ENCODE measurements at regions not wholly inside any gene's neighbourhood (a gene's known extent, or its start where the extent isn't known, plus 50 kb on each side); places are given as distances from the start of the nearest gene placed in this dataset.

DNA sequence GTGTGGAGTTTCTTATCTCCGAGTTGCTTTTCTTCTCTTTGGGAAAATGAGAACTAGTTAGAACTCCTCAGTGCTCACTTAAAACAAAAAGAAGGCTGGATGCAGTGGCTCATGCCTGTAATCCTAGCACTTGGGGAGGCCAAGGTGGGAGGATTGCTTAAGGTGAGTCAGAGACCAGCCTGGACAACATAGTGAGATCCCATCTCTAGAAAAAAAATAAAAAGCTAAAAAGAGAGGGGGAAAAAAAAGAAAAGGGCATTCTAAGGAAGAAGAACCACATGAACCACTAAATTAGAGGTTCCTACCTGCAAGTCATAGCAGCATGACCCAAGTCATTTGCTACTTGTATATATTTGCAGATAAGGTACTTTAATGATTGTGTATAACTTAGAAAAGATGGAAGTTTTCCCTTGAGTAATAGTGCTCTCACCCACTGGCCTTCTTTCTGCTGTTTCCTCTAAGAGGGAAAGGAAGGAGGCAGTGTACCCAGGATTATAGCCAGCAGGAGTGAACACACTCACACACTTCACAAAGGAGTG lies 87.8 kb downstream of the CCDC71L start:
- Histone ChIP-seq H3K27ac (ENCODE audit: low read length in 2 of 2) (no peak overlapping the region), H2AFZ (ENCODE audit: insufficient read depth, low read depth, low read length, poor library complexity, severe bottlenecking) (no peak overlapping the region), H3K4me3 (ENCODE audit: control extremely low read depth in 1 of 5, extremely low read depth in 1 of 5, insufficient read depth in 1 of 5, low read depth in 2 of 5, low read length in 4 of 5) (no peak overlapping the region), H3K79me2 (ENCODE audit: control insufficient read depth, insufficient read depth, low read length) (no peaks in the 10 kb centered on the region), H3K4me2 (replicated peaks; ENCODE audit: low read depth, low read length, poor library complexity, severe bottlenecking) (no peak overlapping the region), H3K9ac (ENCODE audit: low read length) (no peak overlapping the region), H4K20me1 (ENCODE audit: control insufficient read depth, insufficient read depth, low read length, poor library complexity, severe bottlenecking) (no peaks in the 10 kb centered on the region), H3K27me3 (replicated peaks in 1 of 4; ENCODE audit: control extremely low read depth in 1 of 4, control insufficient read depth in 3 of 4, insufficient read depth in 4 of 4, low read length in 3 of 4) (peaks cover 0 to 9% (median 0%) of the 10 kb centered on the region in 4 experiments), H3K4me1 (ENCODE audit: control insufficient read depth in 2 of 2, insufficient read depth in 2 of 2, low read length in 2 of 2) (no peaks in the 10 kb centered on the region), H3K36me3 (replicated peaks in 1 of 2; ENCODE audit: control extremely low read depth in 1 of 2, control insufficient read depth in 1 of 2, extremely low read depth in 1 of 2, insufficient read depth in 2 of 2, low read length in 1 of 2) (no peaks in the 10 kb centered on the region), H3K9me3 (ENCODE audit: control extremely low read depth in 1 of 3, control insufficient read depth in 2 of 3, insufficient read depth in 1 of 3, low read length in 2 of 3) (no peaks in the 10 kb centered on the region)
- DNase-seq (no peak), ATAC-seq (ENCODE audit: low read depth) (no peak)
- Mint-ChIP-seq H3K4me1 (no peaks in the 10 kb centered on the region), H3K27me3 (peaks cover 4% of the 10 kb centered on the region), H3K9me3 (ENCODE audit: insufficient read depth) (no peaks in the 10 kb centered on the region), H3K4me3 (no peak overlapping the region), H3K27ac (no peak overlapping the region)
- TF ChIP-seq, protein P1, sequence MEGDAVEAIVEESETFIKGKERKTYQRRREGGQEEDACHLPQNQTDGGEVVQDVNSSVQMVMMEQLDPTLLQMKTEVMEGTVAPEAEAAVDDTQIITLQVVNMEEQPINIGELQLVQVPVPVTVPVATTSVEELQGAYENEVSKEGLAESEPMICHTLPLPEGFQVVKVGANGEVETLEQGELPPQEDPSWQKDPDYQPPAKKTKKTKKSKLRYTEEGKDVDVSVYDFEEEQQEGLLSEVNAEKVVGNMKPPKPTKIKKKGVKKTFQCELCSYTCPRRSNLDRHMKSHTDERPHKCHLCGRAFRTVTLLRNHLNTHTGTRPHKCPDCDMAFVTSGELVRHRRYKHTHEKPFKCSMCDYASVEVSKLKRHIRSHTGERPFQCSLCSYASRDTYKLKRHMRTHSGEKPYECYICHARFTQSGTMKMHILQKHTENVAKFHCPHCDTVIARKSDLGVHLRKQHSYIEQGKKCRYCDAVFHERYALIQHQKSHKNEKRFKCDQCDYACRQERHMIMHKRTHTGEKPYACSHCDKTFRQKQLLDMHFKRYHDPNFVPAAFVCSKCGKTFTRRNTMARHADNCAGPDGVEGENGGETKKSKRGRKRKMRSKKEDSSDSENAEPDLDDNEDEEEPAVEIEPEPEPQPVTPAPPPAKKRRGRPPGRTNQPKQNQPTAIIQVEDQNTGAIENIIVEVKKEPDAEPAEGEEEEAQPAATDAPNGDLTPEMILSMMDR (IDR thresholded peaks at IDR 0.05) = no peak
- TF ChIP-seq EZH2 (IDR thresholded peaks at IDR 0.05; ENCODE audit: borderline replicate concordance, insufficient read depth, low read depth, low read length, poor library complexity, severe bottlenecking) = no peak
- intact Hi-C loops (cut with micrococcal nuclease) = no loop called here
- WGBS (ENCODE audit: insufficient coverage) = no CpG with 5 or more reads among the region's 1 CpG
- ChIA-PET CTCF (no interaction called here), POLR2A (no interaction called here)

DNA sequence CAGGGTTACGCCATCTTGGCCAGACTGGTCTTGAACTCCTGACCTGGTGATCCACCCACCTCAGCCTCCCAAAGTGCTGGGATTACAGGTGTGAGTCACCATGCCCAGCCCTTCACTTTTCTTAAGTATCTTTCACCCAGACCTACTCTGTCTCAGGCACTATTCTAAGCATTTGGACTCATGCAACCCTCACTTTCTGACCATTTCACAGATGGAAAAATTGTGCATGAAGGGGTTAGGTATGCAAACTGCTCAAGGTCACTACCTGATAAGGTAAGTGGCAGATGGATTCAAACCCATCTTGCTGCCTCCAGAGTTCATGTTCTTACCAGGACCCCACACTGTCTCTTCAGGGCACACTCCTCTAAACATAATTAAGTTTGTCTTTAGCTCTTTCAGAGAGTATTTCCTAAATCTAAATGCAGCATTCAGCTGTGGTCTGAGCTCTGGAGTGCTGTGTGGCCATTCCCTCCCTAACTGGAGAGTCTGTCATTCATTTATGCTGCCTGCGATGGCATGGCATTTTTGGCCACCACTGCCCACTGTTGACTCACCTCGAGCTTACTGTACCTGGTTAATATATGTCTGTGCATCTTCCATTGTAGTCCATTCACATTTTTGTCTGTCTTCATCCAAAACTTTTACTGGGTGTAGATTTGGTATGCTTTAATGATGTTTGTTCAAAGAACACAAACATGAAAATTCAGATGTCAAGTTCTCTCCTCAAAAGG lies 88.4 kb downstream of the CCDC71L start:
- Histone ChIP-seq H3K79me2 (ENCODE audit: control insufficient read depth, insufficient read depth, low read length) (no peaks in the 10 kb centered on the region), H3K27ac (ENCODE audit: low read length in 2 of 2) (no peak overlapping the region), H3K4me1 (ENCODE audit: control insufficient read depth in 2 of 2, insufficient read depth in 2 of 2, low read length in 2 of 2) (no peaks in the 10 kb centered on the region), H3K9me3 (ENCODE audit: control extremely low read depth in 1 of 3, control insufficient read depth in 2 of 3, insufficient read depth in 1 of 3, low read length in 2 of 3) (no peaks in the 10 kb centered on the region), H2AFZ (ENCODE audit: insufficient read depth, low read depth, low read length, poor library complexity, severe bottlenecking) (no peak overlapping the region), H3K4me3 (ENCODE audit: control extremely low read depth in 1 of 5, extremely low read depth in 1 of 5, insufficient read depth in 1 of 5, low read depth in 2 of 5, low read length in 4 of 5) (no peak overlapping the region), H3K9ac (ENCODE audit: low read length) (no peak overlapping the region), H3K27me3 (replicated peaks in 1 of 4; ENCODE audit: control extremely low read depth in 1 of 4, control insufficient read depth in 3 of 4, insufficient read depth in 4 of 4, low read length in 3 of 4) (peaks cover 0 to 9% (median 0%) of the 10 kb centered on the region in 4 experiments), H3K36me3 (replicated peaks in 1 of 2; ENCODE audit: control extremely low read depth in 1 of 2, control insufficient read depth in 1 of 2, extremely low read depth in 1 of 2, insufficient read depth in 2 of 2, low read length in 1 of 2) (no peaks in the 10 kb centered on the region), H4K20me1 (ENCODE audit: control insufficient read depth, insufficient read depth, low read length, poor library complexity, severe bottlenecking) (no peaks in the 10 kb centered on the region), H3K4me2 (replicated peaks; ENCODE audit: low read depth, low read length, poor library complexity, severe bottlenecking) (no peak overlapping the region)
- POLR2A ChIA-PET = no interaction called here
- WGBS (ENCODE audit: insufficient coverage) = 100% methylated on average over 1 of the region's 3 CpGs
- DNase-seq = no peak
- intact Hi-C loops (cut with micrococcal nuclease) = no loop called here
- CTCF ChIA-PET = no interaction called here
- H3K4me1 Mint-ChIP-seq = no peaks in the 10 kb centered on the region
- TF ChIP-seq, protein P1 (IDR thresholded peaks at IDR 0.05) = no peak
- no peak for TF ChIP-seq EZH2 (IDR thresholded peaks at IDR 0.05; ENCODE audit: borderline replicate concordance, insufficient read depth, low read depth, low read length, poor library complexity, severe bottlenecking)
- H3K9me3 Mint-ChIP-seq (ENCODE audit: insufficient read depth) = no peaks in the 10 kb centered on the region
- H3K27me3 Mint-ChIP-seq = peaks cover 4% of the 10 kb centered on the region
- no peak for ATAC-seq (ENCODE audit: low read depth)
- H3K4me3 Mint-ChIP-seq = no peak overlapping the region
- no peak overlapping the region for H3K27ac Mint-ChIP-seq
